Neural progenitor cell (in vitro differentiated cells): ENCODE measurements at regions not wholly inside any gene's neighbourhood (a gene's known extent, or its start where the extent isn't known, plus 50 kb on each side); places are given as distances from the start of the nearest gene placed in this dataset.

Experiments
- DNase-seq: peaks from one replicate; pipeline ENCODE4 v3.0.0-alpha.2; 2016; ENCODE audit warnings: low spot score
- H2AFZ ChIP-seq: fragments of 200-600 bp; sonication (generic); replicated peaks from 2 replicates; pipeline ENCODE4 v1.6.1; 2016; ENCODE audit warnings: antibody characterized with exemption
- H3F3A ChIP-seq: fragments of 200-600 bp; sonication (generic); 2 replicates; pipeline ENCODE4 v1.6.1; 2016; ENCODE audit warnings: antibody characterized with exemption, low read depth
- H3K27ac ChIP-seq: fragments of 200-600 bp; sonication (generic); 2 replicates; pipeline ENCODE4 v1.5.1; 2016; ENCODE audit warnings: mild to moderate bottlenecking
- H3K27me3 ChIP-seq: fragments of 200-600 bp; sonication (generic); 2 replicates; pipeline ENCODE4 v1.6.1; 2016; ENCODE audit warnings: mild to moderate bottlenecking, moderate library complexity
- H3K36me3 ChIP-seq: fragments of 200-600 bp; sonication (generic); 2 replicates; pipeline ENCODE4 v1.5.1; 2016
- H3K4me1 ChIP-seq: fragments of 200-600 bp; sonication (generic); 2 replicates; pipeline ENCODE4 v1.6.1; 2016; ENCODE audit warnings: mixed run types
- H3K4me2 ChIP-seq: fragments of 200-600 bp; sonication (generic); 2 replicates; pipeline ENCODE4 v1.6.1; 2016
- H3K4me3 ChIP-seq: fragments of 200-600 bp; sonication (generic); 2 replicates; pipeline ENCODE4 v1.5.1; 2016
- H3K79me2 ChIP-seq: fragments of 200-600 bp; sonication (generic); 2 replicates; pipeline ENCODE4 v1.6.1; 2016; ENCODE audit warnings: low read depth
- H3K9ac ChIP-seq: fragments of 200-600 bp; sonication (generic); 2 replicates; pipeline ENCODE4 v1.6.1; 2016
- H3K9me3 ChIP-seq: fragments of 200-600 bp; sonication (generic); 2 replicates; pipeline ENCODE4 v1.5.1; 2016; ENCODE audit warnings: low read depth
- H4K20me1 ChIP-seq: fragments of 200-600 bp; sonication (generic); 2 replicates; pipeline ENCODE4 v1.6.1; 2016; ENCODE audit warnings: low read depth
- H3K27ac Mint-ChIP-seq: 3 replicates; pipeline ENCODE4 v1.8.0; 2021; ENCODE audit warnings: mixed read lengths
- H3K27me3 Mint-ChIP-seq: 2 replicates; pipeline ENCODE4 v1.8.0; 2022; ENCODE audit warnings: low read depth, mild to moderate bottlenecking, inconsistent platforms, moderate library complexity, mixed read lengths; ENCODE audit not compliant: insufficient read depth
- H3K36me3 Mint-ChIP-seq: 3 replicates; pipeline ENCODE4 v1.8.0; 2021; ENCODE audit warnings: mixed read lengths
- H3K4me1 Mint-ChIP-seq: 3 replicates; pipeline ENCODE4 v1.8.0; 2021; ENCODE audit warnings: mixed read lengths
- H3K4me3 Mint-ChIP-seq: 3 replicates; pipeline ENCODE4 v1.8.0; 2021; ENCODE audit warnings: mild to moderate bottlenecking, moderate library complexity, mixed read lengths
- H3K9me3 Mint-ChIP-seq: 3 replicates; pipeline ENCODE4 v1.8.0; 2020; ENCODE audit warnings: mixed read lengths
- CTCF ChIP-seq: fragments of 200-600 bp; sonication (generic); IDR thresholded peaks from 2 replicates; pipeline ENCODE4 v1.5.1; 2017; ENCODE audit warnings: antibody characterized with exemption, mild to moderate bottlenecking
- EZH2 ChIP-seq: fragments of 200-600 bp; sonication (generic); IDR thresholded peaks from 2 replicates; pipeline ENCODE4 v1.6.1; 2017; ENCODE audit warnings: antibody characterized with exemption, mild to moderate bottlenecking, moderate library complexity
- EZH2phosphoT487 ChIP-seq: fragments of 200-600 bp; sonication (generic); IDR thresholded peaks from 2 replicates; pipeline ENCODE4 v1.6.1; 2017; ENCODE audit warnings: antibody characterized with exemption

GRCh38 chr1:87682565-87682964 lies 353.9 kb downstream of the LMO4 start:
- H3K36me3 ChIP-seq: no peaks in the 10 kb centered on the region
- peaks cover 17% of the 10 kb centered on the region for H3F3A ChIP-seq
- no peaks in the 10 kb centered on the region for H3K27me3 ChIP-seq
- Mint-ChIP-seq H3K9me3 (no peaks in the 10 kb centered on the region), H3K27ac (no peak overlapping the region), H3K4me3 (no peak overlapping the region), H3K4me1 (peaks cover 33% of the 10 kb centered on the region), H3K27me3 (no peaks in the 10 kb centered on the region), H3K36me3 (no peaks in the 10 kb centered on the region)
- peak; percentile 42 for DNase-seq
- H3K27ac ChIP-seq: no peak overlapping the region
- H3K4me3 ChIP-seq: no peak overlapping the region
- H3K4me2 ChIP-seq: no peak overlapping the region
- H2AFZ ChIP-seq: no peak overlapping the region
- no peaks in the 10 kb centered on the region for H3K9me3 ChIP-seq
- TF ChIP-seq CTCF: no peak
- TF ChIP-seq EZH2: no peak
- no peak for TF ChIP-seq EZH2phosphoT487
- peaks cover 41% of the 10 kb centered on the region for H3K4me1 ChIP-seq
- no peaks in the 10 kb centered on the region for H3K79me2 ChIP-seq
- H3K9ac ChIP-seq: no peak overlapping the region
- H4K20me1 ChIP-seq: no peaks in the 10 kb centered on the region

DNA sequence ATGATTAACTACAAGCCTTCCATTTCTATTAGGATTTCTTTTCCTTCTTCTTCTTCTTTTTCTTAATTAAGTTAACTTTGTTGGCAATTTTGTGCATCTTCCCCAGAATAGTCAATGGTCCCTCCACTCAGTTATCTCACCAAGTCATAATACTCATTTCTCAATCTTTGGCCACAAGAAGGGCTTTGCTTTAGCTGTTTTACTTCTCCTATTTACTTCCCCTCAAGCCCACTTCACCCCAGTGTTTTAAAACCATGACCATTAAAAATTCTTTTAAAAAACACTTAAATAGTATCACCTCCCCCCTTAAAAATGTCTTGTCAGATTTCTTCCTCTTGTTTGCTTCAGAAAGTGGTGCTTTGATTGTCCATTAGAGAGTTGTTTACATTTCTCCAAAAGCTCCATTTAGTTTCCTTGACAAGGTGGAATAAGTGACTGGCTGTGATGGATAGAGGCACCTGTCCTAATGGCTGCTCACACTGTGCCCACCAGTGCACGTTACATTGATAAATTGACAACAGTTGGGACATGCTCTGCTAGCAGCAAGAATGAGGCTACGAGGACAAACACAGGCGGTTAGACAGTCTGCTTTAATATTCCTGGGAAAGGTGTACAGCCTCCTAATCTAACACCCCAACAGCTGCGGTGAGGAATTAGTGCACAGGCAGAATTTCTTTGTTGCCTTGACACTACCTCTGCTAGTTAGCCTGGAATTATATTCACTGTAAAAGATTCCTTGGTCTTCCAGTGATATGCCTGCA lies 354.7 kb downstream of the LMO4 start:
- H3K27me3 ChIP-seq: no peaks in the 10 kb centered on the region
- no peaks in the 10 kb centered on the region for H4K20me1 ChIP-seq
- DNase-seq: no peak
- Mint-ChIP-seq H3K36me3 (no peaks in the 10 kb centered on the region), H3K9me3 (no peaks in the 10 kb centered on the region), H3K4me1 (peaks cover 33% of the 10 kb centered on the region), H3K27ac (peak overlapping the region; percentile 18), H3K4me3 (no peak overlapping the region), H3K27me3 (no peaks in the 10 kb centered on the region)
- no peak overlapping the region for H3K4me3 ChIP-seq
- H3K9me3 ChIP-seq: no peaks in the 10 kb centered on the region
- no peak overlapping the region for H3K9ac ChIP-seq
- H2AFZ ChIP-seq: no peak overlapping the region
- TF ChIP-seq EZH2phosphoT487 (no peak), CTCF (no peak), EZH2 (no peak)
- no peaks in the 10 kb centered on the region for H3K36me3 ChIP-seq
- H3K27ac ChIP-seq: no peak overlapping the region
- peaks cover 17% of the 10 kb centered on the region for H3F3A ChIP-seq
- peak overlapping the region; percentile 5 for H3K4me2 ChIP-seq
- H3K4me1 ChIP-seq: peaks cover 41% of the 10 kb centered on the region
- H3K79me2 ChIP-seq: no peaks in the 10 kb centered on the region

- Histone ChIP-seq H3K4me2 (peak overlapping the region; percentile 57), H3K4me3 (no peak overlapping the region), H3K79me2 (no peaks in the 10 kb centered on the region), H3K27ac (no peak overlapping the region), H3K9ac (no peak overlapping the region), H4K20me1 (no peaks in the 10 kb centered on the region), H3K9me3 (no peaks in the 10 kb centered on the region), H3F3A (peaks cover 17% of the 10 kb centered on the region), H3K4me1 (peaks cover 41% of the 10 kb centered on the region), H2AFZ (peak overlapping the region; percentile 62), H3K36me3 (no peaks in the 10 kb centered on the region), H3K27me3 (no peaks in the 10 kb centered on the region)
- DNase-seq: peak; percentile 14
- Mint-ChIP-seq H3K9me3 (no peaks in the 10 kb centered on the region), H3K36me3 (no peaks in the 10 kb centered on the region), H3K4me1 (peaks cover 33% of the 10 kb centered on the region), H3K27ac (no peak overlapping the region), H3K4me3 (peak overlapping the region; percentile 67), H3K27me3 (no peaks in the 10 kb centered on the region)
- no peak for TF ChIP-seq CTCF
- no peak for TF ChIP-seq EZH2phosphoT487
- no peak for TF ChIP-seq EZH2
Measured at GRCh38 chr1:87684194-87684593, 355.5 kb downstream of the LMO4 start.
